T-helper 2 cell treated with Interferon-gamma antibody and Interleukin-4, amounts not matched to agents 5 μg/mL and 100 μg/mL, for 36 hours (primary cell): ENCODE measurements at regions not wholly inside any gene's neighbourhood (a gene's known extent, or its start where the extent isn't known, plus 50 kb on each side); places are given as distances from the start of the nearest gene placed in this dataset.

ENCODE experiments used
- DNase-seq: peaks from one replicate; pipeline ENCODE4 v3.0.0; 2021; ENCODE audit warnings: low spot score
- H3K27ac Mint-ChIP-seq: one replicate; pipeline ENCODE4 v1.8.0; 2021; ENCODE audit warnings: mild to moderate bottlenecking, mixed read lengths
- H3K27me3 Mint-ChIP-seq: one replicate; pipeline ENCODE4 v1.8.0; 2021; ENCODE audit warnings: low read depth, mixed read lengths
- H3K36me3 Mint-ChIP-seq: one replicate; pipeline ENCODE4 v1.8.0; 2021; ENCODE audit warnings: low read depth, mixed read lengths
- H3K4me1 Mint-ChIP-seq: one replicate; pipeline ENCODE4 v1.8.0; 2021; ENCODE audit warnings: low read depth, mixed read lengths
- H3K4me3 Mint-ChIP-seq: one replicate; pipeline ENCODE4 v1.8.0; 2022; ENCODE audit warnings: mild to moderate bottlenecking, moderate library complexity, mixed read lengths
- H3K9me3 Mint-ChIP-seq: one replicate; pipeline ENCODE4 v1.8.0; 2021; ENCODE audit warnings: mixed read lengths

- peaks cover 16% of the 10 kb centered on the region for H3K4me1 Mint-ChIP-seq
- H3K4me3 Mint-ChIP-seq: no peak overlapping the region
- H3K27ac Mint-ChIP-seq: no peak overlapping the region
- no peak for DNase-seq
- peaks cover 61% of the 10 kb centered on the region for H3K36me3 Mint-ChIP-seq
- peaks cover 4% of the 10 kb centered on the region for H3K9me3 Mint-ChIP-seq
- H3K27me3 Mint-ChIP-seq: no peaks in the 10 kb centered on the region
These were observed 282.3 kb upstream of the TNRC6C start for GRCh38 chr17:77676237-77676661.

- Mint-ChIP-seq H3K4me1 (peaks cover 11% of the 10 kb centered on the region), H3K36me3 (peaks cover 53% of the 10 kb centered on the region), H3K27me3 (no peaks in the 10 kb centered on the region), H3K27ac (no peak overlapping the region), H3K9me3 (no peaks in the 10 kb centered on the region), H3K4me3 (no peak overlapping the region)
- no peak for DNase-seq
These were observed 281.3 kb upstream of the TNRC6C start for GRCh38 chr17:77677211-77677610.

- H3K4me3 Mint-ChIP-seq: no peak overlapping the region
- H3K4me1 Mint-ChIP-seq: peaks cover 11% of the 10 kb centered on the region
These were observed 280.9 kb upstream of the TNRC6C start for GRCh38 chr17:77677630-77678029.

GRCh38 chr17:77679589-77679988, 278.9 kb upstream of the TNRC6C start:
- no peak overlapping the region for H3K4me3 Mint-ChIP-seq
- no peaks in the 10 kb centered on the region for H3K27me3 Mint-ChIP-seq
- peaks cover 4% of the 10 kb centered on the region for H3K4me1 Mint-ChIP-seq
- no peak for DNase-seq
- peaks cover 37% of the 10 kb centered on the region for H3K36me3 Mint-ChIP-seq
- H3K27ac Mint-ChIP-seq: no peak overlapping the region
- no peaks in the 10 kb centered on the region for H3K9me3 Mint-ChIP-seq

More at GRCh38 chr17:77677630-77678029, 280.9 kb upstream of the TNRC6C start:
- H3K36me3 Mint-ChIP-seq: peaks cover 49% of the 10 kb centered on the region
- H3K27me3 Mint-ChIP-seq: no peaks in the 10 kb centered on the region
- H3K27ac Mint-ChIP-seq: no peak overlapping the region
- DNase-seq: no peak
- H3K9me3 Mint-ChIP-seq: no peaks in the 10 kb centered on the region

GRCh38 chr17:77681861-77682260, 276.6 kb upstream of the TNRC6C start:
- H3K27me3 Mint-ChIP-seq: no peaks in the 10 kb centered on the region
- H3K36me3 Mint-ChIP-seq: peaks cover 36% of the 10 kb centered on the region
- H3K9me3 Mint-ChIP-seq: no peaks in the 10 kb centered on the region
- no peak overlapping the region for H3K27ac Mint-ChIP-seq
- DNase-seq: no peak
- peaks cover 6% of the 10 kb centered on the region for H3K4me1 Mint-ChIP-seq
- no peak overlapping the region for H3K4me3 Mint-ChIP-seq

- H3K27ac Mint-ChIP-seq: no peak overlapping the region
- H3K4me3 Mint-ChIP-seq: no peak overlapping the region
- H3K9me3 Mint-ChIP-seq: no peaks in the 10 kb centered on the region
- H3K4me1 Mint-ChIP-seq: peaks cover 6% of the 10 kb centered on the region
- DNase-seq: no peak
- H3K36me3 Mint-ChIP-seq: peaks cover 15% of the 10 kb centered on the region
- H3K27me3 Mint-ChIP-seq: no peaks in the 10 kb centered on the region
These were observed 273.4 kb upstream of the TNRC6C start for GRCh38 chr17:77684803-77685798.

- Mint-ChIP-seq H3K4me3 (no peak overlapping the region), H3K27ac (no peak overlapping the region), H3K27me3 (no peaks in the 10 kb centered on the region), H3K9me3 (no peaks in the 10 kb centered on the region), H3K36me3 (peaks cover 15% of the 10 kb centered on the region), H3K4me1 (peaks cover 12% of the 10 kb centered on the region)
- no peak for DNase-seq
These were observed 272.5 kb upstream of the TNRC6C start for GRCh38 chr17:77685881-77686486.

- no peaks in the 10 kb centered on the region for H3K27me3 Mint-ChIP-seq
- H3K9me3 Mint-ChIP-seq: no peaks in the 10 kb centered on the region
- H3K36me3 Mint-ChIP-seq: peaks cover 15% of the 10 kb centered on the region
- H3K4me3 Mint-ChIP-seq: no peak overlapping the region
- no peak for DNase-seq
- no peak overlapping the region for H3K27ac Mint-ChIP-seq
- H3K4me1 Mint-ChIP-seq: peaks cover 21% of the 10 kb centered on the region
These were observed 271.6 kb upstream of the TNRC6C start for GRCh38 chr17:77686903-77687302.

GRCh38 chr17:77687417-77687816, 271.1 kb upstream of the TNRC6C start:
- Mint-ChIP-seq H3K4me1 (peaks cover 27% of the 10 kb centered on the region), H3K4me3 (no peak overlapping the region), H3K27ac (no peak overlapping the region), H3K36me3 (peaks cover 15% of the 10 kb centered on the region), H3K9me3 (no peaks in the 10 kb centered on the region), H3K27me3 (no peaks in the 10 kb centered on the region)
- DNase-seq: no peak

GRCh38 chr17:77687921-77688320, 270.6 kb upstream of the TNRC6C start:
- Mint-ChIP-seq H3K36me3 (peaks cover 13% of the 10 kb centered on the region), H3K27me3 (no peaks in the 10 kb centered on the region), H3K9me3 (no peaks in the 10 kb centered on the region), H3K4me3 (no peak overlapping the region), H3K27ac (no peak overlapping the region), H3K4me1 (peaks cover 29% of the 10 kb centered on the region)
- DNase-seq: no peak

GRCh38 chr17:77688369-77688768, 270.1 kb upstream of the TNRC6C start:
- Mint-ChIP-seq H3K4me3 (no peak overlapping the region), H3K36me3 (peaks cover 13% of the 10 kb centered on the region), H3K27ac (no peak overlapping the region), H3K4me1 (peaks cover 30% of the 10 kb centered on the region), H3K9me3 (no peaks in the 10 kb centered on the region), H3K27me3 (no peaks in the 10 kb centered on the region)
- DNase-seq: no peak

GRCh38 chr17:77690271-77691161, 268.0 kb upstream of the TNRC6C start:
- Mint-ChIP-seq H3K4me1 (peaks cover 25% of the 10 kb centered on the region), H3K4me3 (peak overlapping the region; percentile 27), H3K27ac (no peak overlapping the region), H3K27me3 (peaks cover 7% of the 10 kb centered on the region), H3K9me3 (no peaks in the 10 kb centered on the region), H3K36me3 (peaks cover 7% of the 10 kb centered on the region)
- no peak for DNase-seq

- Mint-ChIP-seq H3K27ac (no peak overlapping the region), H3K9me3 (no peaks in the 10 kb centered on the region), H3K4me3 (peak overlapping the region; percentile 27), H3K27me3 (peaks cover 15% of the 10 kb centered on the region), H3K36me3 (no peaks in the 10 kb centered on the region), H3K4me1 (peaks cover 28% of the 10 kb centered on the region)
- no peak for DNase-seq
These were observed 267.1 kb upstream of the TNRC6C start for GRCh38 chr17:77691216-77692085.
